ENCODE measurements at regions not wholly inside any gene's neighbourhood (a gene's known extent, or its start where the extent isn't known, plus 50 kb on each side); places are given as distances from the start of the nearest gene placed in this dataset.

GRCh38 chr5:51273021-51273420 is 110.2 kb upstream of the ISL1 start:
- 89% methylated on average over 3 of the region's 3 CpGs; no CpG with 5 or more reads in 1 of the 2 experiments for WGBS, 2 experiments (ENCODE audit: extremely low coverage in 1 of 2, insufficient coverage in 1 of 2, insufficient read length in 1 of 2, insufficient replicate concordance in 2 of 2, low coverage in 1 of 2, low lambda C conversion rate in 2 of 2, missing lambda C conversion rate in 1 of 2)
- CTCF ChIA-PET (ENCODE audit: partially characterized antibody) = interaction anchor here (1.0 to 1.1 kb wide), 2 partner anchors 12 to 32 kb away, joined by 3 to 5 read pairs; no protein-coding TSS in a partner anchor
- no peak overlapping the region for H3K4me2 ChIP-seq (ENCODE audit: insufficient read depth in 1 of 2, low read depth in 2 of 2, low read length in 2 of 2)
- TF ChIP-seq SP2 (IDR thresholded peaks at IDR 0.05; ENCODE audit: low read length) = no peak
- no peak for TF ChIP-seq RAD21 (IDR thresholded peaks at IDR 0.05 in 1 of 2, conservative IDR thresholded peaks at IDR 0.05 in 1 of 2; ENCODE audit: low read depth in 2 of 2, low read length in 2 of 2)
- TF ChIP-seq GABPA (IDR thresholded peaks at IDR 0.05; ENCODE audit: borderline replicate concordance, insufficient read depth, low read length) = no peak
- TF ChIP-seq RXRA (IDR thresholded peaks at IDR 0.05; ENCODE audit: insufficient read depth, low read depth, low read length) = no peak
- no peak for TF ChIP-seq BACH1 (IDR thresholded peaks at IDR 0.05; ENCODE audit: low read length)
- TF ChIP-seq SP1 (IDR thresholded peaks at IDR 0.05; ENCODE audit: low read depth, low read length) = no peak
- TF ChIP-seq KDM4A (IDR thresholded peaks at IDR 0.05; ENCODE audit: low read depth, low read length, severe bottlenecking) = no peak
- no peak for TF ChIP-seq TAF7 (optimal IDR thresholded peaks at IDR 0.05; ENCODE audit: borderline replicate concordance, low read depth, low read length)
- no peak for TF ChIP-seq CTBP2 (IDR thresholded peaks at IDR 0.05; ENCODE audit: borderline replicate concordance, insufficient read depth, insufficient read length, low read length)
- TF ChIP-seq GTF2F1 (IDR thresholded peaks at IDR 0.05; ENCODE audit: borderline replicate concordance, low read depth, low read length) = no peak
- TF ChIP-seq TCF12 (IDR thresholded peaks at IDR 0.05; ENCODE audit: low read depth, low read length) = no peak
- TF ChIP-seq CHD2 (IDR thresholded peaks at IDR 0.05; ENCODE audit: low read length) = no peak
- no peak for TF ChIP-seq JUN (IDR thresholded peaks at IDR 0.05; ENCODE audit: low read depth, low read length)
- TF ChIP-seq BCL11A (IDR thresholded peaks at IDR 0.05; ENCODE audit: low read depth in 2 of 2, low read length in 2 of 2) = no peak

More at GRCh38 chr5:51273021-51273420, 110.2 kb upstream of the ISL1 start:
- Histone ChIP-seq H3K79me2 (ENCODE audit: control insufficient read depth in 1 of 2, insufficient read depth in 2 of 2, low read length in 2 of 2) (no peaks in the 10 kb centered on the region), H3K27me3 (replicated peaks in 1 of 4; ENCODE audit: control insufficient read depth in 3 of 4, extremely low read depth in 1 of 4, insufficient read depth in 3 of 4, low read length in 3 of 4) (no peaks in the 10 kb centered on the region), H3K56ac (replicated peaks; ENCODE audit: insufficient read length, low read depth, low read length) (no peak overlapping the region), H3K18ac (ENCODE audit: extremely low read depth, low read length) (no peak overlapping the region), H3K9ac (replicated peaks in 1 of 4; ENCODE audit: extremely low read depth in 1 of 4, low read depth in 3 of 4, low read length in 3 of 4) (no peak overlapping the region), H4K5ac (ENCODE audit: insufficient read length, low read depth, low read length) (no peak overlapping the region), H3K79me1 (ENCODE audit: low read depth, low read length) (no peaks in the 10 kb centered on the region), H4K20me1 (replicated peaks in 1 of 2; ENCODE audit: control insufficient read depth in 1 of 2, insufficient read depth in 2 of 2, low read length in 2 of 2) (no peaks in the 10 kb centered on the region), H2BK20ac (ENCODE audit: low read length) (no peak overlapping the region), H2AFZ (ENCODE audit: low read length) (no peak overlapping the region), H2BK120ac (replicated peaks; ENCODE audit: low read depth, low read length) (no peak overlapping the region), H3K23ac (ENCODE audit: insufficient read length) (no peak overlapping the region), H3K4me3 (ENCODE audit: extremely low read depth in 1 of 4, insufficient read depth in 2 of 4, low read depth in 3 of 4, low read length in 4 of 4) (no peak overlapping the region), H3K36me3 (ENCODE audit: control insufficient read depth in 2 of 4, insufficient read depth in 4 of 4, low read length in 3 of 4) (no peaks in the 10 kb centered on the region), H3K4me1 (replicated peaks in 1 of 4; ENCODE audit: control insufficient read depth in 3 of 4, insufficient read depth in 4 of 4, low read length in 3 of 4) (no peaks in the 10 kb centered on the region), H3K23me2 (ENCODE audit: low read depth, low read length) (no peaks in the 10 kb centered on the region), H4K91ac (replicated peaks; ENCODE audit: insufficient read length, low read length) (no peak overlapping the region), H3K9me3 (ENCODE audit: insufficient read depth in 2 of 2, low read depth in 1 of 2, low read length in 1 of 2) (no peaks in the 10 kb centered on the region), H3K14ac (ENCODE audit: insufficient read length) (no peak overlapping the region), H2BK15ac (ENCODE audit: low read length) (no peak overlapping the region), H2BK5ac (ENCODE audit: low read depth, low read length) (no peak overlapping the region), H3K4ac (replicated peaks; ENCODE audit: insufficient read length, low read depth, low read length) (no peak overlapping the region), H4K8ac (ENCODE audit: extremely low read depth, insufficient read depth, low read length) (no peak overlapping the region), H2BK12ac (ENCODE audit: low read depth, low read length) (no peak overlapping the region), H3K27ac (ENCODE audit: low read depth, low read length) (no peak overlapping the region), H2AK5ac (ENCODE audit: low read depth, low read length) (no peak overlapping the region)
- DNase-seq (ENCODE audit: low read depth in 1 of 2, low spot score in 2 of 2) (no peak), FAIRE-seq (no peak)
- POLR2A ChIA-PET (ENCODE audit: partially characterized antibody) = no interaction called here

Measured in H1 (cell line).